ENCODE measurements at regions not wholly inside any gene's neighbourhood (a gene's known extent, or its start where the extent isn't known, plus 50 kb on each side); places are given as distances from the start of the nearest gene placed in this dataset.

DNA sequence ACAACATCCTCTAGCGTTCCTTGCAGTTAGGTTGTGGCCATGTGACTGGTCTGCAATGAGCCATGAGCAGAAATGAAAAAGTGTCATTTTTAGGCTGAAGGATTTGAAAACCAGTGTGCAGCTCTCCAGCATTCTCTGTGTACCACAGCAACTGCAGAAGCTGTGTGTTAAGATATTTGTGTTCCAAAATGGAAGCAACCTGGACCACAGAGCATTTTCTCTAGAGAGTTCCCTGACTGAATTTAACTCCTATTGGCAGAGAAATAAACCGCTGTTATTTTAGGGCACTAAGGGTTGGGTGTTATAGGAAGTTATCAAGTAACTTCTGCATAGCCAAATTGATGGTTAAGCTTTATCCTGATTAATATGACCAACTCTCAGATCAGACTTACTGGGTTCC lies 257.2 kb upstream of the THUMPD2 start:
- TF ChIP-seq, protein P1, sequence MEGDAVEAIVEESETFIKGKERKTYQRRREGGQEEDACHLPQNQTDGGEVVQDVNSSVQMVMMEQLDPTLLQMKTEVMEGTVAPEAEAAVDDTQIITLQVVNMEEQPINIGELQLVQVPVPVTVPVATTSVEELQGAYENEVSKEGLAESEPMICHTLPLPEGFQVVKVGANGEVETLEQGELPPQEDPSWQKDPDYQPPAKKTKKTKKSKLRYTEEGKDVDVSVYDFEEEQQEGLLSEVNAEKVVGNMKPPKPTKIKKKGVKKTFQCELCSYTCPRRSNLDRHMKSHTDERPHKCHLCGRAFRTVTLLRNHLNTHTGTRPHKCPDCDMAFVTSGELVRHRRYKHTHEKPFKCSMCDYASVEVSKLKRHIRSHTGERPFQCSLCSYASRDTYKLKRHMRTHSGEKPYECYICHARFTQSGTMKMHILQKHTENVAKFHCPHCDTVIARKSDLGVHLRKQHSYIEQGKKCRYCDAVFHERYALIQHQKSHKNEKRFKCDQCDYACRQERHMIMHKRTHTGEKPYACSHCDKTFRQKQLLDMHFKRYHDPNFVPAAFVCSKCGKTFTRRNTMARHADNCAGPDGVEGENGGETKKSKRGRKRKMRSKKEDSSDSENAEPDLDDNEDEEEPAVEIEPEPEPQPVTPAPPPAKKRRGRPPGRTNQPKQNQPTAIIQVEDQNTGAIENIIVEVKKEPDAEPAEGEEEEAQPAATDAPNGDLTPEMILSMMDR (IDR thresholded peaks at IDR 0.05; ENCODE audit: control insufficient read depth, extremely low read depth, insufficient read depth): no peak
- H3K4me3 ChIP-seq (ENCODE audit: low read depth, low read length): no peak overlapping the region
- DNase-seq (ENCODE audit: low read depth): no peak

DNA sequence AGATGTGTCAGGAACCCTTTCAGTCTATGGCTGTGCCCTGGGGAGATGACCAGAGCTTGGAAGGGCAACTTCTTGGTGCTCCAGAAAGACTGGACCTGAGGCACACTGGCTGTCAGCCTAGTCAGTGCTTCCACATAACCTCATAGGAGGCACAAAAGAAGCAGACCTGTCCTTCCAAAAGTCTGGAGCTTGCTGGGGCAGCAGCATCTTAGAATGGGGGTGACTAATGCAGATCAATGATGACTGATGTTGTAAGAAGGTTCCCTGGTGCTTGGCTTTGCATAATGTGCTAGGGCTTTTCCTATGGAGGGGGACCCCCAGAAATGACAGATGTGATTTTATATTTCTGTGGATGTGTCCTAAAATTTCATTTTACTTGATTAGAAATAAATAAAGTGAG lies 255.7 kb upstream of the THUMPD2 start:
- H3K4me3 ChIP-seq (ENCODE audit: low read depth, low read length): no peak overlapping the region
- DNase-seq (ENCODE audit: low read depth): no peak
- TF ChIP-seq, protein P1 (IDR thresholded peaks at IDR 0.05; ENCODE audit: control insufficient read depth, extremely low read depth, insufficient read depth): no peak

DNA sequence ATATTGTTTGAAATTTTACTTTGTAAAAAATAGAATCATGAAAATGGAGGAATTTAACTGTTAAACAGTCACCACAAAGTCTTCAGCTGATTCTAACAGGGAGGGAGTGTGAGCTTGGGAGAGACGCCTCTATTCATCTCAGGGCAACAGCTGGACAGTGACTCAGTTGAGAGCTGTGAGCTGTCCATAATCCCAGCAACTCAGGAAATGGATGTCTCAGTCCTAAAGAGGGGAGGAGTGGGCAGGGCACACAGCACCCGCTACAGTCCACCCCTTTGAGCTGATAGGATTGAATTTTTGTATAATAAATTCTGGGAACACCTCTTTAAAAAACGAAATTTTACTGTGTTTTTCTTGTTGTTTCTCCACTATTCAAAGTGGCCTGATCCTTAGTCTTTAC lies 255.1 kb upstream of the THUMPD2 start:
- H3K4me3 ChIP-seq (ENCODE audit: low read depth, low read length): no peak overlapping the region
- DNase-seq (ENCODE audit: low read depth): no peak
- TF ChIP-seq, protein P1 (IDR thresholded peaks at IDR 0.05; ENCODE audit: control insufficient read depth, extremely low read depth, insufficient read depth): no peak

DNA sequence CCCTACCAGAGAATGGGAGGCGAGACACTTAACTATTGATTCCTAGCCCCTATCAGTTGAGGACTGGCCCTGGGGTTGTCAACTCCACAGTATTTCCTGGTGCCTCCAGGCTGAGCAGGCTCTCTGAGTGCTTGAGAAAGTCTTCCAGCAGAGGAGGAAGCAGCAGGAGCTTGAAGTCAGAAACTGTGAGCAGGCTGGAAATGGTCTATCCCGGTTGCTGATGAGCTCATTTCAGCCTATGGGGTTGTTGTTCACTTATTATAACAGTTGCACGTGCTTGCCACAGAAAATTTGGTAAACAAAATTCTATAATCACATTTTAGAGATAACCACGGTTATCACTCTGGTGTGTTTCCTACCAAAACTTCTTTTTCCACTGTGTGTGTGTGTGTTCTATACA lies 254.7 kb upstream of the THUMPD2 start:
- no peak for DNase-seq (ENCODE audit: low read depth)
- TF ChIP-seq, protein P1 (IDR thresholded peaks at IDR 0.05; ENCODE audit: control insufficient read depth, extremely low read depth, insufficient read depth): no peak
- no peak overlapping the region for H3K4me3 ChIP-seq (ENCODE audit: low read depth, low read length)

DNA sequence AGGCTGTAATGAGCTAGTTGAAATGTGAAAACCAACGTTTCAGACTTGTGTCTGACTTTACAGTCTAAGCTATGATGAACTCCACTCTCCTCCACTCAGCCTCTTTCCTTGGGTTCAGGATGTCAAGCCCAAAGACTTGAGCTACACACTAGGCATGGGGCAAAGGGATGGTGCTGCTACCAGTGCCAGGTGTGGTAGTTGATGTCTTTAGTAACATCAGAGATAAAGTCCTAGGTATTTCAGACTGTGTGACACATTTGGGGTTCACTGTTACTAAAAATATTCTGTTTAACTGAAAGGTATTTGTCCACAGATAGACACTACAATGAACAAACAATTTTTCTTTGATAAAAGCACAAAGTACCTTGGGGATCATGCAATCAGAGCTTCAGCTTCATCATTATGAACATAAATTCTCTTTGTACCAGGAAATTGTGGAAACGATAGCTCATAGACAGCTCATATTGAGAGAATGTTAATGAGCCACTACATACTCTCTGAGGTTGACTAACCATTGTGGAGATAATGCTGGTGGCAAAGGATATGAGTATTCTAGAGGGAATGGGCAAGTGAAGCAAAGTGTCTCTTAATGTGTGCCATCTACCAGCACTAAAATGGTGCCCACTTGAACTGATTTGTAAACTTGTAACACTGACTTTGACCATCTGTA lies 253.7 kb upstream of the THUMPD2 start:
- no peak for DNase-seq (ENCODE audit: low read depth)
- TF ChIP-seq, protein P1 (IDR thresholded peaks at IDR 0.05; ENCODE audit: control insufficient read depth, extremely low read depth, insufficient read depth): no peak
- H3K4me3 ChIP-seq (ENCODE audit: low read depth, low read length): no peak overlapping the region

DNA sequence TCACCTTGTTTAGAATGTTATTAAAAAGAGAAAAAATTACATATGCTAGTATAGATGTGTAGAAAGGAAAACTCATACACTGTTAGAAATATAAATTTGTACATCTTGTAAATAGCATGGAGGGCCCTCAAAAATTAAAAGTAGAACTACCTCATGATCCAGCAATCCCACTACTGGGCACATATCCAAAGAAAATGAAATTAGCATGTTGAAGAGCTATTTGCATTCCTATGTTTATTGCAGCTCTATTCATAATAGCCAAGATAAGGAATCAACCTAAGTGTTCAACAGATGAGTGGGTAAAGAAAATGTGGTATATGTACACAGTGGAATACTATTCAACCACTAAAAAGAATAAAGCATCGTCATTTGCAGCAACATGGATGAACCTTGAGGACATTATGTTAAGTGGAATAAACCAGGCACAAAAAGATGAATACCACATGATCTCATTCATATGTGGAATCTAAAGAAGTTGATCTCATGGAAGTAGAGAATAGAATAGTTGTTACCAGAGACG lies 251.5 kb upstream of the THUMPD2 start:
- TF ChIP-seq, protein P1 (IDR thresholded peaks at IDR 0.05; ENCODE audit: control insufficient read depth, extremely low read depth, insufficient read depth): no peak
- no peak for DNase-seq (ENCODE audit: low read depth)
- H3K4me3 ChIP-seq (ENCODE audit: low read depth, low read length): no peak overlapping the region
